HUES48 (cell line): ENCODE measurements at regions not wholly inside any gene's neighbourhood (a gene's known extent, or its start where the extent isn't known, plus 50 kb on each side); places are given as distances from the start of the nearest gene placed in this dataset.

ENCODE experiments used
- H3K27ac ChIP-seq: one replicate; pipeline ENCODE4 v1.7.0; 2013; ENCODE audit warnings: low read depth, low read length, inconsistent platforms
- H3K27me3 ChIP-seq: 2 replicates; pipeline ENCODE4 v1.6.1; 2013; ENCODE audit warnings: mild to moderate bottlenecking, low read length; ENCODE audit not compliant: control insufficient read depth, insufficient read depth
- H3K36me3 ChIP-seq: 2 replicates; pipeline ENCODE4 v1.6.1; 2013; ENCODE audit warnings: low read length; ENCODE audit not compliant: control insufficient read depth, insufficient read depth
- H3K4me1 ChIP-seq: 2 replicates; pipeline ENCODE4 v1.6.1; 2013; ENCODE audit warnings: mild to moderate bottlenecking, low read length; ENCODE audit not compliant: control insufficient read depth, insufficient read depth
- H3K4me3 ChIP-seq: 2 replicates; pipeline ENCODE4 v1.5.1; 2013; ENCODE audit warnings: mild to moderate bottlenecking, low read depth, low read length
- H3K9ac ChIP-seq: 2 replicates; pipeline ENCODE4 v1.6.1; 2013; ENCODE audit warnings: mild to moderate bottlenecking, low read depth, low read length, moderate library complexity
- H3K9me3 ChIP-seq: 2 replicates; pipeline ENCODE4 v1.6.1; 2013; ENCODE audit warnings: low read length; ENCODE audit not compliant: control insufficient read depth, insufficient read depth

GRCh38 chr3:157769378-157769777 is 266.2 kb upstream of the VEPH1 start:
- no peaks in the 10 kb centered on the region for H3K36me3 ChIP-seq
- H3K27ac ChIP-seq, result no peak overlapping the region
- no peak overlapping the region for H3K4me3 ChIP-seq
- no peaks in the 10 kb centered on the region for H3K27me3 ChIP-seq
- no peaks in the 10 kb centered on the region for H3K4me1 ChIP-seq
- no peak overlapping the region for H3K9ac ChIP-seq
- no peaks in the 10 kb centered on the region for H3K9me3 ChIP-seq

GRCh38 chr3:157767607-157768006 is 264.4 kb upstream of the VEPH1 start:
- H3K4me3 ChIP-seq, result no peak overlapping the region
- no peaks in the 10 kb centered on the region for H3K36me3 ChIP-seq
- H3K9me3 ChIP-seq, result no peaks in the 10 kb centered on the region
- no peak overlapping the region for H3K27ac ChIP-seq
- no peak overlapping the region for H3K9ac ChIP-seq
- no peaks in the 10 kb centered on the region for H3K4me1 ChIP-seq
- H3K27me3 ChIP-seq, result no peaks in the 10 kb centered on the region

- Histone ChIP-seq H3K9ac (no peak overlapping the region), H3K36me3 (no peaks in the 10 kb centered on the region), H3K4me1 (no peaks in the 10 kb centered on the region), H3K4me3 (no peak overlapping the region), H3K27ac (no peak overlapping the region), H3K9me3 (no peaks in the 10 kb centered on the region), H3K27me3 (no peaks in the 10 kb centered on the region)
Observed at GRCh38 chr3:157763644-157764043, 260.4 kb upstream of the VEPH1 start.

- Histone ChIP-seq H3K9ac (no peak overlapping the region), H3K4me1 (peaks cover 13% of the 10 kb centered on the region), H3K36me3 (no peaks in the 10 kb centered on the region), H3K27ac (no peak overlapping the region), H3K9me3 (no peaks in the 10 kb centered on the region), H3K4me3 (no peak overlapping the region), H3K27me3 (no peaks in the 10 kb centered on the region)
Observed at GRCh38 chr3:157759311-157759710, 256.1 kb upstream of the VEPH1 start.

GRCh38 chr3:157755233-157755632 is 252.0 kb upstream of the VEPH1 start:
- peak overlapping the region; percentile 50 for H3K27ac ChIP-seq
- no peak overlapping the region for H3K9ac ChIP-seq
- H3K27me3 ChIP-seq, result no peaks in the 10 kb centered on the region
- H3K36me3 ChIP-seq, result no peaks in the 10 kb centered on the region
- H3K9me3 ChIP-seq, result no peaks in the 10 kb centered on the region
- H3K4me1 ChIP-seq, result peaks cover 20% of the 10 kb centered on the region
- H3K4me3 ChIP-seq, result no peak overlapping the region

GRCh38 chr3:157754451-157754850 is 251.2 kb upstream of the VEPH1 start:
- Histone ChIP-seq H3K9ac (no peak overlapping the region), H3K4me1 (peaks cover 20% of the 10 kb centered on the region), H3K9me3 (no peaks in the 10 kb centered on the region), H3K4me3 (no peak overlapping the region), H3K36me3 (no peaks in the 10 kb centered on the region), H3K27ac (peak overlapping the region; percentile 50), H3K27me3 (no peaks in the 10 kb centered on the region)

GRCh38 chr3:157753787-157754136 is 250.5 kb upstream of the VEPH1 start:
- Histone ChIP-seq H3K36me3 (no peaks in the 10 kb centered on the region), H3K27ac (no peak overlapping the region), H3K9me3 (no peaks in the 10 kb centered on the region), H3K27me3 (no peaks in the 10 kb centered on the region), H3K9ac (no peak overlapping the region), H3K4me1 (peaks cover 20% of the 10 kb centered on the region), H3K4me3 (no peak overlapping the region)

- no peak overlapping the region for H3K27ac ChIP-seq
- no peaks in the 10 kb centered on the region for H3K9me3 ChIP-seq
- no peak overlapping the region for H3K9ac ChIP-seq
- no peak overlapping the region for H3K4me3 ChIP-seq
- H3K36me3 ChIP-seq, result no peaks in the 10 kb centered on the region
- peaks cover 20% of the 10 kb centered on the region for H3K4me1 ChIP-seq
- H3K27me3 ChIP-seq, result no peaks in the 10 kb centered on the region
Observed at GRCh38 chr3:157752956-157753786, 250.0 kb upstream of the VEPH1 start.

- Histone ChIP-seq H3K36me3 (no peaks in the 10 kb centered on the region), H3K9ac (no peak overlapping the region), H3K9me3 (no peaks in the 10 kb centered on the region), H3K27ac (no peak overlapping the region), H3K27me3 (no peaks in the 10 kb centered on the region), H3K4me1 (peaks cover 20% of the 10 kb centered on the region), H3K4me3 (no peak overlapping the region)
Observed at GRCh38 chr3:157752554-157752953, 249.3 kb upstream of the VEPH1 start.

GRCh38 chr3:157751386-157751785 is 248.2 kb upstream of the VEPH1 start:
- Histone ChIP-seq H3K27ac (no peak overlapping the region), H3K36me3 (no peaks in the 10 kb centered on the region), H3K9me3 (no peaks in the 10 kb centered on the region), H3K4me1 (peaks cover 20% of the 10 kb centered on the region), H3K4me3 (no peak overlapping the region), H3K27me3 (no peaks in the 10 kb centered on the region), H3K9ac (no peak overlapping the region)

- no peak overlapping the region for H3K4me3 ChIP-seq
- no peaks in the 10 kb centered on the region for H3K27me3 ChIP-seq
- no peaks in the 10 kb centered on the region for H3K4me1 ChIP-seq
- no peaks in the 10 kb centered on the region for H3K36me3 ChIP-seq
- H3K9ac ChIP-seq, result no peak overlapping the region
- no peaks in the 10 kb centered on the region; the same call in 1 of the 2 replicates for H3K9me3 ChIP-seq
- H3K27ac ChIP-seq, result no peak overlapping the region
Observed at GRCh38 chr3:157746391-157746790, 243.2 kb upstream of the VEPH1 start.
